PFSK-1 (cell line): ENCODE measurements at regions not wholly inside any gene's neighbourhood (a gene's known extent, or its start where the extent isn't known, plus 50 kb on each side); places are given as distances from the start of the nearest gene placed in this dataset.

ENCODE experiments used
- FOXP2 ChIP-seq: optimal IDR thresholded peaks from 2 replicates; pipeline ENCODE3; 2011; ENCODE audit warnings: borderline replicate concordance, control low read depth, inconsistent platforms; ENCODE audit not compliant: insufficient read depth; ENCODE audit errors: extremely low read length, extremely low read depth
- POLR2AphosphoS5 ChIP-seq: IDR thresholded peaks from 2 replicates; pipeline ENCODE4 v1.6.1; 2012; ENCODE audit warnings: low read depth, mild to moderate bottlenecking, control low read depth, low read length, moderate library complexity
- SIN3A ChIP-seq: IDR thresholded peaks from 2 replicates; pipeline ENCODE4 v1.6.1; 2012; ENCODE audit warnings: mild to moderate bottlenecking, low read length, moderate library complexity, borderline replicate concordance; ENCODE audit not compliant: insufficient read depth
- TAF1 ChIP-seq: IDR thresholded peaks from 2 replicates; pipeline ENCODE4 v1.6.1; 2012; ENCODE audit warnings: low read length, control low read depth, borderline replicate concordance; ENCODE audit not compliant: insufficient read depth
- TF ChIP-seq, protein P1 (sequence below), 2 experiments: IDR thresholded peaks; 2 replicates each; pipeline versions ENCODE4 v1.6.1 to v1.8.0; 2011 to 2012; ENCODE audit warnings: low read depth in 2 of 2, low read length in 2 of 2, control low read depth in 1 of 2, inconsistent platforms in 1 of 2, mild to moderate bottlenecking in 1 of 2, moderate library complexity in 1 of 2; ENCODE audit not compliant: insufficient read depth in 1 of 2

DNA sequence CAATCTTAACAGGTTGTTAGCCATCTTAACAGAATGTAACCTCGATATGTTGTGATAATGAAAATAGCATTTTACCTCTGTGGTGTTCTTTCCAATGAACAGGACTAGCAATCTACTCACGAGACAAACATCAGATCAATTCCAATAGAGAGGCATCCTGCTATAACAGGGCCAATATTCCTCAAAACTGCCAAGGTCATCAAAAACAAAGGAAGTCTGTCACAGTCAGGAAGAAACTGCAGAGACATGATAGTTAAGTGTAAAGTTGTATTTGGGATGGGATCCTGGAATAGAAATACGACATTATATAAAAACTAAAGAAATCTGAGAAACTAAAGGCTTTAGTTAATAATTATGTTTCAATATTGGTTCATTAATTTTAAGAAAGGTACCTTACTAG is 588.9 kb upstream of the NETO1 start:
- TF ChIP-seq SIN3A (no peak), FOXP2 (no peak), TAF1 (no peak), POLR2AphosphoS5 (no peak)
- TF ChIP-seq, protein P1, sequence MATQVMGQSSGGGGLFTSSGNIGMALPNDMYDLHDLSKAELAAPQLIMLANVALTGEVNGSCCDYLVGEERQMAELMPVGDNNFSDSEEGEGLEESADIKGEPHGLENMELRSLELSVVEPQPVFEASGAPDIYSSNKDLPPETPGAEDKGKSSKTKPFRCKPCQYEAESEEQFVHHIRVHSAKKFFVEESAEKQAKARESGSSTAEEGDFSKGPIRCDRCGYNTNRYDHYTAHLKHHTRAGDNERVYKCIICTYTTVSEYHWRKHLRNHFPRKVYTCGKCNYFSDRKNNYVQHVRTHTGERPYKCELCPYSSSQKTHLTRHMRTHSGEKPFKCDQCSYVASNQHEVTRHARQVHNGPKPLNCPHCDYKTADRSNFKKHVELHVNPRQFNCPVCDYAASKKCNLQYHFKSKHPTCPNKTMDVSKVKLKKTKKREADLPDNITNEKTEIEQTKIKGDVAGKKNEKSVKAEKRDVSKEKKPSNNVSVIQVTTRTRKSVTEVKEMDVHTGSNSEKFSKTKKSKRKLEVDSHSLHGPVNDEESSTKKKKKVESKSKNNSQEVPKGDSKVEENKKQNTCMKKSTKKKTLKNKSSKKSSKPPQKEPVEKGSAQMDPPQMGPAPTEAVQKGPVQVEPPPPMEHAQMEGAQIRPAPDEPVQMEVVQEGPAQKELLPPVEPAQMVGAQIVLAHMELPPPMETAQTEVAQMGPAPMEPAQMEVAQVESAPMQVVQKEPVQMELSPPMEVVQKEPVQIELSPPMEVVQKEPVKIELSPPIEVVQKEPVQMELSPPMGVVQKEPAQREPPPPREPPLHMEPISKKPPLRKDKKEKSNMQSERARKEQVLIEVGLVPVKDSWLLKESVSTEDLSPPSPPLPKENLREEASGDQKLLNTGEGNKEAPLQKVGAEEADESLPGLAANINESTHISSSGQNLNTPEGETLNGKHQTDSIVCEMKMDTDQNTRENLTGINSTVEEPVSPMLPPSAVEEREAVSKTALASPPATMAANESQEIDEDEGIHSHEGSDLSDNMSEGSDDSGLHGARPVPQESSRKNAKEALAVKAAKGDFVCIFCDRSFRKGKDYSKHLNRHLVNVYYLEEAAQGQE (IDR thresholded peaks at IDR 0.05; ENCODE audit: insufficient read depth in 1 of 2, low read depth in 2 of 2, low read length in 2 of 2) = no peak

DNA sequence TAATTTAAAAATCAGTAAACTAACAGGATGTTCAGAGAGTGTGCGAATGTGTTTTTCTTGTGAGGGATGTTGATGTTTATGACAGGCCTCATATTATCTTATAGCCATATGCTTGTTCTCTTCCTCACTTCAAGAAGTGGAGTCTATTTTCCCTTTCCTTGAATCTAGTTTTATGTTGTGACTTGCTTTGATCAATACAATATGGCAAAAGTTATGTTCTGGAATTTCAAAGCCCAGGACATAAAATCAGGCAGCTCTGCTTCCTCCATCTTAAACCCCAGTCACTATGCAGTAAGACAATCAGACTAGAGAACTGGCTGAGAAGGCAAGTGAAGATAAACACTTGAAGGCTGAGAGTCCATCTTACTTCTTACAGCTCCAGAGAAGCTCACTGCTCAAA is 585.1 kb upstream of the NETO1 start:
- TF ChIP-seq POLR2AphosphoS5 = no peak
- no peak for TF ChIP-seq FOXP2
- no peak for TF ChIP-seq TAF1
- TF ChIP-seq, protein P1 (IDR thresholded peaks at IDR 0.05; ENCODE audit: insufficient read depth in 1 of 2, low read depth in 2 of 2, low read length in 2 of 2) = no peak
- no peak for TF ChIP-seq SIN3A

DNA sequence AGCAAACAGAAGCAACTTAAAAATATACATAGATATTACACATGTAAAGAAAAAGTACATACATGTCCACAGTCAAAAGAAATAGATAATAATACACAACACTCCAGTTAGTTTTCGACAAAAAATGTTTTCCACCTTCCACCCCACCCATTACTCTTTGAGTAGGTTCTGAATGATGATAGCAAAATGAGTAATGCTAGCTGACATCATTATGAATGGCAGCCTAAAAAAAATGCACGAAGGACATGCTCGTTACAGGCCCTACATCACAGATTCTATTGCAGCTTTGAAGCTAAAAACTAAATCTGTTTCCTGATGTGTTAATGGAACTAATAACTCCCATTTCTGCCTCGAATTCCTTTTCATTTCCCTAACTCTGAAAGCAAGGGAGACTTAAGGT is 578.7 kb upstream of the NETO1 start:
- TF ChIP-seq POLR2AphosphoS5 (no peak), SIN3A (no peak), FOXP2 (no peak), TAF1 (no peak)
- TF ChIP-seq, protein P1 (IDR thresholded peaks at IDR 0.05; ENCODE audit: insufficient read depth in 1 of 2, low read depth in 2 of 2, low read length in 2 of 2) = no peak

DNA sequence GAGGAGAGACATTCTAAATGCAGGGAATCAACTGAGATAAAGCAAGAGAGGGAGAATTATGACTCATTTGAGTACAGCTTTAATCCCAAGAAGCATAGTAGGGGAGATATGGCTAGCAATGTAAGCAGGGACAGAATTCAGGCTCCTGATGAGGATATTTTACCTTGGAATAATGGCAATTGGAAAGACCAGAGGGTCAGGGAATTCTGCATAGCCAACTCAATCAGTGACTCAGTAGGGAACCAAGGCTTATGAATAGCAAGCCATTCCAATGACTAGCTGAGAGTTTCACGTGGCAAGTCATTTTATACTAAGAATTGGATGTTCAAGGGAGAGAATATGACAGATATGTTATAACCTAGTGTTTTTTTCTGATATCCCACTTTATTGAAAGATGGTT is 563.8 kb upstream of the NETO1 start:
- TF ChIP-seq TAF1 (no peak), FOXP2 (no peak), SIN3A (no peak), POLR2AphosphoS5 (no peak)
- TF ChIP-seq, protein P1 (IDR thresholded peaks at IDR 0.05; ENCODE audit: insufficient read depth in 1 of 2, low read depth in 2 of 2, low read length in 2 of 2) = no peak

DNA sequence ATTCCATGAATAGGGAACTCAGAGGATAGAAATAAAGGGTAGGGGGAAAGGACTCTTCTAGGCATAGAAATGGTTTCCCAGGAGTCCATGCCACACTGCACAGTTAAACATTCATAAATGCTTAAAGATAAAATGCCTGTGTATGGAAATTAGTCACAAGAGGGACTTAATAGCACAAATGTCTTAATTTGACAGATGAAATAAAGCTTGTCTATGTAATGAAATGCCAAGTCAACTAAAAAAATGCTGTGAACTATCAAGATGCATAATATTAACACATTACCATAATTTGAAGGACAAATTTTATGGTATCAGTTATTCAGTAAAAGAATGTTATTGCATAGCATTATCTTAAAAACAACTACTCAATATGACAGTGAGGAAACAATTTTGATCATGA is 553.2 kb upstream of the NETO1 start:
- no peak for TF ChIP-seq POLR2AphosphoS5
- TF ChIP-seq SIN3A = no peak
- no peak for TF ChIP-seq FOXP2
- TF ChIP-seq, protein P1 (IDR thresholded peaks at IDR 0.05; ENCODE audit: insufficient read depth in 1 of 2, low read depth in 2 of 2, low read length in 2 of 2) = no peak
- TF ChIP-seq TAF1 = no peak
